ENCODE measurements at regions not wholly inside any gene's neighbourhood (a gene's known extent, or its start where the extent isn't known, plus 50 kb on each side); places are given as distances from the start of the nearest gene placed in this dataset.
"Not testable (repeated sequence)": the region's sequence is repeated elsewhere in the genome, so short reads cannot be mapped to it uniquely, and the experiment has no call there.

GRCh38 chr13:61975001-61975400 lies 559.4 kb upstream of the PCDH20 start:
- no peak for DNase-seq

GRCh38 chr13:61965756-61966155 lies 550.1 kb upstream of the PCDH20 start:
- DNase-seq: no peak

GRCh38 chr13:61960981-61961380 lies 545.3 kb upstream of the PCDH20 start:
- no peak for DNase-seq

- peak; percentile 18 to 43 for DNase-seq
Measured at GRCh38 chr13:61954092-61954491, 538.4 kb upstream of the PCDH20 start.

GRCh38 chr13:61950828-61951227 lies 535.2 kb upstream of the PCDH20 start:
- no peak for DNase-seq

- DNase-seq: no peak
Measured at GRCh38 chr13:61944329-61944929, 528.8 kb upstream of the PCDH20 start.

GRCh38 chr13:61935710-61936109 lies 520.1 kb upstream of the PCDH20 start:
- DNase-seq: no peak

- no peak for DNase-seq
Measured at GRCh38 chr13:61927648-61928047, 512.0 kb upstream of the PCDH20 start.

GRCh38 chr13:61918841-61919240 lies 503.2 kb upstream of the PCDH20 start:
- DNase-seq: no peak

GRCh38 chr13:61916483-61916882 lies 500.8 kb upstream of the PCDH20 start:
- no peak for DNase-seq

- DNase-seq: no peak
Measured at GRCh38 chr13:61913183-61913582, 497.5 kb upstream of the PCDH20 start.

GRCh38 chr13:61908906-61909615 lies 493.4 kb upstream of the PCDH20 start:
- no peak for DNase-seq

- DNase-seq: no peak
Measured at GRCh38 chr13:61905054-61905453, 489.4 kb upstream of the PCDH20 start.

- DNase-seq: no peak
Measured at GRCh38 chr13:61901946-61902541, 486.4 kb upstream of the PCDH20 start.

GRCh38 chr13:61900033-61900432 lies 484.4 kb upstream of the PCDH20 start:
- no peak for DNase-seq

- no peak for DNase-seq
Measured at GRCh38 chr13:61898207-61898606, 482.6 kb upstream of the PCDH20 start.

GRCh38 chr13:61891401-61891800 lies 475.8 kb upstream of the PCDH20 start:
- DNase-seq: no peak

- DNase-seq: no peak
Measured at GRCh38 chr13:61884830-61885229, 469.2 kb upstream of the PCDH20 start.

GRCh38 chr13:61880578-61881283 lies 465.1 kb upstream of the PCDH20 start:
- peak in 1 of 2 experiments; percentile 1 for DNase-seq

- DNase-seq: not testable (repeated sequence)
Measured at GRCh38 chr13:61878565-61878964, 462.9 kb upstream of the PCDH20 start.

GRCh38 chr13:61874970-61875579 lies 459.4 kb upstream of the PCDH20 start:
- no peak for DNase-seq

- no peak for DNase-seq
Measured at GRCh38 chr13:61873717-61874116, 458.1 kb upstream of the PCDH20 start.

- no peak for DNase-seq
Measured at GRCh38 chr13:61857198-61857597, 441.5 kb upstream of the PCDH20 start.

Measured in NCI-H2081 (cell line).